AG08396 (cell line): ENCODE measurements at regions not wholly inside any gene's neighbourhood (a gene's known extent, or its start where the extent isn't known, plus 50 kb on each side); places are given as distances from the start of the nearest gene placed in this dataset.
"Not testable (repeated sequence)": the region's sequence is repeated elsewhere in the genome, so short reads cannot be mapped to it uniquely, and the experiment has no call there.

Source experiments
- DNase-seq: peaks from one replicate; pipeline ENCODE4 v3.0.0; 2012; ENCODE audit warnings: low spot score, mixed read lengths

DNA sequence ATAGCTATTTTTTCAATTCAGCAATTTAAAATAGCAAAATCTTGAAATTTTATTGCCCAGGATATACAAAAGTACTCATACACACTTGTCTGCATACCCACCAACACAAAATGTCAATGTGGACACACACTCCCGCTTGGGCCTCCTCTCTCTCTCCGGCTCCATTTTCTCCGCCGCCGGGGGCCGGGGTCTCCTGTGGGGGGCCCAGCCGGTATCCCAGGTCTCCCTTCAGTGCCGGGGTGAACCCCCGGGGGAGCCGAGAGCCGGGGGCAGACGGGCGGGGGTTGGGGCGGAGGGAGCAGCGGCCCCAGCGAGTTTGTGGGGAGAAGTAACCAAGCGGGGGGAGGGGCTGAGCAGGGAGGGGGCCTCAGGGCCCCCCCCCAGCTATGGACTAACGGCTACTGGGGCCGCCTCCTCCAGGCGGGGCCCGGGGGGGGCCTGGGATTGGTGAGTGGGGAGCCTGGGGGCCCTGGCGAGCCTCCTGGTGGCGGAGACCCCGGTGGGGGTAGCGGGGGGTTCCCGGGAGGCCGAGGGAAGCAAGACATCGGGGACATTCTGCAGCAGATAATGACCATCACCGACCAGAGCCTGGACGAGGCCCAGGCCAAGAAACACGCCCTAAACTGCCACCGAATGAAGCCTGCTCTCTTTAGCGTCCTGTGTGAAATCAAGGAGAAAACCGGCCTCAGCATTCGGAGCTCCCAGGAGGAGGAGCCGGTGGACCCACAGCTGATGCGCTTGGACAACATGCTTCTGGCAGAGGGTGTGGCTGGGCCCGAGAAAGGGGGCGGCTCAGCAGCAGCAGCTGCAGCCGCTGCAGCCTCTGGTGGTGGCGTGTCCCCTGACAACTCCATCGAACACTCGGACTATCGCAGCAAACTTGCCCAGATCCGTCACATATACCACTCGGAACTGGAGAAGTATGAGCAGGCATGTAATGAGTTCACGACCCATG is 56.6 kb downstream of the CHST2 start:
- not testable (repeated sequence) for DNase-seq

DNA sequence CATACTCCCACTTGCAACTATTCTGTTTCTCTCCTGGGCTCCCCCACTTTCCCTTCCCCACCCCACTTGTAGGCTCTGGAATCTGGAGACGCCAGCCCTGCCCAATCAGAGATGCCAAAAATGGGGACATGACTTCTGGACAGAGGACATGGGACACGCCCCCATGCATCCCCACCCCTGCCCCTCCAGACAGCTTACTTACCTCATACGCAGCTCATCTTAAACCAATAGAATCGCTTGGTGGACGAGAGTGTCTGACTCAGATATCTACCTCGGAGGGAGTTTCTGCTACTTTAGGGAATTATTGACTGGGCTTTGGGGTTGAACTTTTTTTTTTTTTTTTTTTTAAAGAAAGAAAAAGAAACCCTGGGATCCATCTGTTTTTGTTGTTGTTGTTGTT is 58.4 kb downstream of the CHST2 start:
- DNase-seq = not testable (repeated sequence)

DNA sequence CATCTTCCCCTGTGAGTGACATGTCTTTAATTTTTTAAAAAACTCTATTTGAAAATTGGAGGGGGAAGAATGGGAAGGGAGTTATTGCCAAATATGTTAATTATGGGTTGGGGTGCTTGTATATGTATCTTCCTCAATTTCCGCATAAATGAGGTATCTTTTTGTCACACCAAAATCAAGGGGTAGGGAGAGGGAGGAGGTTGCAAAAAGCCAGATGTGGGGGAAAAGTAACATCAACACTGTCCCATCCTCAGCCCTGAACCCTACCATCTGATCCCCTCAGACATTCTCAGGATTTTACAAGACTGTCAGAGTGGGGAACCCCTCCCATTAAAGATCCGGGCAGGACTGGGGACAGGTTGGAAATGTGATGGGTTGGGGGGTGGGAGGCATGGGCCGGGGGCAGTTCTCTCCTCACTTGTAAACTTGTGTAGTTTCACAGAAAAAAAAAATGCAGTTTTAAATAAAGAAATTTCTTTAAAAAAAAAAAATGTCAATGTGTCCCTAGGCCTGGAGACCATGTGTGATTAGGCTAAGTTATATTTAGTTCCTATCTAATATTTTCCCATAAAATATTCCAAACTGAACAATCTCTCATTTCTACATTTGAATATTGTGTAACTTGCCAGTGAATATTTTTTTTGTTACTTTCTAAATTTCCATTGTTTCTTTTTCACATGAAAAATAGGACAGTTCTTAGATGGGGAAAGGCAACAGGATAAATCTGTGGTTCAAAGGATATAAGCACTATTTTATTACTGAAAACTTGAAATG is 59.4 kb downstream of the CHST2 start:
- not testable (repeated sequence) for DNase-seq

GRCh38 chr3:143179603-143180002 is 60.0 kb downstream of the CHST2 start:
- DNase-seq = no peak

DNA sequence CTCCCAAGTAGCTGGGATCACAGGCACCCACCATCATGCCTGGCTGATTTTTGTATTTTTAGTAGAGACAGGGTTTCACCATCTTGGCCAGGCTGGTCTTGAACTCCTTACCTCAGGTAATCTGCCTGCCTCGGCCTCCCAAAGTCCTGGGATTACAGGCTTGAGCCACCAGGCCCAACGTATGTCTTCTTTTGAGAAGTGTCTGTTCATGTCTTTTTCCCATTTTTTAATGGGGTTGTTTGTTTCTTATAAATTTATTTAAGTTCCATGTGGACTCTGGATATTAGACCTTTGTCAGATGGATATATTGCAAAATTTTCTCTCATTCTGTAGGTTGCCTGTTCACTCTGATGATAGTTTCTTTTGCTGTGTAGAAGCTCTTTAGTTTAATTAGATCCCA is 61.3 kb downstream of the CHST2 start:
- not testable (repeated sequence) for DNase-seq

- DNase-seq = not testable (repeated sequence)
Observed at GRCh38 chr3:143181977-143182376, 62.4 kb downstream of the CHST2 start.

GRCh38 chr3:143182866-143183664 is 63.5 kb downstream of the CHST2 start:
- no peak for DNase-seq

DNA sequence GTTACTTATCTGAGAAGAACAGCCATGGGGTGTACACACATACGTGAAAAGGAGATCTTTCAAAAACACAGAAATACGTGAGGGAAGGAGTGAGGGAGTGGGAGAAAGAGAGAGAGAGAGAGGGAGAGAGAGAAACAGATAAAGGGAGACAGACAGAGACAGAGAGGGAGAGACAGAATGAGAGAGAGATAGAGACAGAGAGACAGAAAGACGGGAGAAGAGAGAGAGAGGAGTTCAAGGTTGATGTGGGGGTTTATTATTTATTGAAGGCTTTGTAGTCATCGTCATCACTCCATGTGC is 64.0 kb downstream of the CHST2 start:
- no peak for DNase-seq

DNA sequence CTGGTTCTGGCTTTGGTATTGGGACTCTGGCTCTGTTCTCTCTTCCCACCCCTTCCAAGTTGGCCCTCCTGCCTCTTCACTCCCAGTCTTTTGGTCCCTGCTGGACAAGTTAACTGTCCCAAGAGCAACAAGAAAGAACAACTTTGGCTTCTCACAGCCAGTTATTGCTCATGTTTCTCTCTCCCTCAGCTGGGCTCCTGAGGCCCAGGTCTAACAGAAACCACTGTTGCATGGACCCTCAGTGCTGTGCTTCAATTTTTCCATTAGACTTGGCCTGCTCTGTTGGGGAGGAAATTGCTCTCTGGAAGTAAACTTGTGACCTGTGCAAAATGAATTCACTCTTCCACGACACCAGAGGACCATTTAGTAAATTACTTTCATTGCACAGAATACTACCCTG is 64.5 kb downstream of the CHST2 start:
- no peak for DNase-seq

DNA sequence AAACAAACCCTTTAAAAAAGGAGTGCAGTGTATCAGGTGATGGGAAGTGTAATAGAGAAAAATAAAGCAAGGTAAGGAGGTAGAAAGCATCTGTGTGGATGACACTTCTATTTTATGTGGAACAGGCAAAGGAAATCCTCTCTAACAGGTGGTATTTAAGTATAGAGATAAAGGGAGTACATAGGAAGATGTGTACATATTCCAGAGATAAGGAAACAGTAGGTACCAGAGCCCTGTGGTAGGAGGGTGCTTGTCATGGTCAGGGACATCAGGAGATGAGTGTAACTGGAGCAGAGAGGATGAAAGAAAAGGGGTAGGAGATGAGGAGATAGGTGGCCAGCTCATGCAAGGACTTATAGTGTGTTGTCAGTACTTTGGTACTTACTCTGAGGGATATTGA is 65.8 kb downstream of the CHST2 start:
- DNase-seq = no peak

GRCh38 chr3:143187111-143187510 is 67.5 kb downstream of the CHST2 start:
- DNase-seq = no peak

DNA sequence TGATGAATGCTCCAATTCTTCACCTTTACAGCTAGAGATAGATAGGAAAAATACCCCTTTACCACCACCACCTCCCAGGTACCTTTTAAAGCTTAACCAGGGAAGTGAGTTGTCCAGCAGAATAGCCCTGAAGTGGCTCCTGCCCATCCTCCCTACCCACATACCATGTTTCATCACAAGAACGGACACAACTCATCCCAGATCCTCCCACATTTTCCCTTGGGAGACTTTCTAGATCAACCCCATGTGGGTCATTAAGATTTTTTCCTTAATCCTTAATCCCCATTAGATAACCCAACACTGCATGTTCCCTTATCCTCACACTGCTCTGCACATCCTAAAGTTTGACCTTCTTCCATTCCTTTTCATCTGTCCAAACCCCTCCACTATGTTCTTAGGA is 69.3 kb downstream of the CHST2 start:
- DNase-seq = no peak

DNA sequence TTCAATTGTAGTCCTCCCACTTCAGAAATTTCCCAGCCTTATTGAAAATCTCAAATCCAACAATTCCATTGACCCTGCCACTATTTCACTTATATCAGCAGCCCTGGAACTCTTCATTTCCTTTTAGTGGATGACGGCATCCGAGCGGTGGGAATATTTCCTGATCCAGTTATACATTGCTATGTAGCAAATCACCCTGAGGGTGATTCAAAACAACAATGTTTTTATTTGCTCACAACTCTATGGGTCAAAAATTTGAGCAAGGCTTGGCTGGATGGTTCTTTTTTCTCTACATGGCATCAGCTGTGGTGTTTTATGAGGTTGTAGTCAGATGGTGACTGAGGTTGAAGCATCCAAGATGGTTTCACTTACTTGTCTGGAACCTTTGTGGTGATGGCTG is 70.5 kb downstream of the CHST2 start:
- no peak for DNase-seq

DNA sequence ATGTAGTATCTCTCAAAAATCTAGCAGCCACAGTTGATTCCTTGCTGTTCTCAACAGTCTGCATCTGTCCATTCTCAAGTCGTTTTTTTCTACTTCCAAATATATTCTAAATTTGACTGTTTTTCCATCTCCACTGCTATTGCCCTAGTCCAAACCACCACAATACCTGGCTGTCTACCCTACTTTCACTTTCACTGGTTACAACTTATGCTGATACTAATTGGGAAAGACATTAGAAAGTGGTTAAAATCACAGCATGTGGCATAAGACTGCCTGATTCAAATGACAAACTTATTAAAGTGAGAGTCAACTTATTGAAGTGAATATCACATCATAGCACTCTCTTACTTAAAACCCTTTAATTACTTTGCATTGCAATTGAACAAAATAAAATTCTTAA is 72.6 kb downstream of the CHST2 start:
- no peak for DNase-seq

DNA sequence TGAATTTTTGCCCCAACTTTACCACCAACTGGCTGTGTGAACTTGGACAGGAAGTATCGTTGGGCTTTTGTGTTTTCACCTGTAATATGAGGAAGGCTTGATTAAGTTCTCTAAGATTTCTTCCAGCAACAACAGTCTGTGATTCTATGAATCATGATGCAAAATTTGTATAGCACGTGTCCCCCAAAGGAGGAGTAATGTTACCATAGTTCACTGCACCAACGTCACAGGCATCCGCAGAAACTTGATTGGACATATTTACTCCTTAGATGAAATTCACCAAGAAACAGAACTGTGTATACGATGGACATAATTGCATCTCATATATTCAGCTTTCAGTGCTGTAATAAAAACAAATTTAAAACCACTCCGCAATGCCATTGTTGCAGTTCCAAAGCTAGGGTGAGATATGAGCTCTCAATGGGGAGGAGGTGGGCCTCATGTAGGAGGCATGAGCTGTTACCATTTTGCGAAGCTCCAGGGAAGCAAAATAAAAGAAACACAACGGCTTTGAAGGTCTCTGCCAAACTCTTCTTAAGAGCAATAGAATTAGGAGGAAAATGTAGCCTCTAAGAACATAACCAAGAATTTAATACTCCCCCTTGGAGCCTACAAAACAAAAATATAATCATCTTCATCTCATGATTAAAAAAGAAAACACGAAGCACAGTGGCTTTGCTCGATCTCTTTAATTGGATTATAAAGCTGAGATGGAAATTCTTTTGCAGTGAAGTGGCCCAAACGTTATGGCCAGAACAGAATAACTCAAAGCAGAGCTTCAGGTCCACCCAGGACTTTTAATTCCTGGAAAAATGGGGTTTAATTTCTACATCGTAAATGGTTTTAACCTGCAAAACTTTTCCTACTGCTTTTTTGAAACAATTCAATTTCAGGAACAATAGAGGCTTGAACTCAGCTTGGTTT is 80.7 kb downstream of the CHST2 start:
- DNase-seq = no peak

- DNase-seq = no peak
Observed at GRCh38 chr3:143201045-143201444, 81.5 kb downstream of the CHST2 start.

GRCh38 chr3:143201870-143202752 is 82.5 kb downstream of the CHST2 start:
- DNase-seq = no peak

- DNase-seq = no peak
Observed at GRCh38 chr3:143203142-143203541, 83.6 kb downstream of the CHST2 start.

DNA sequence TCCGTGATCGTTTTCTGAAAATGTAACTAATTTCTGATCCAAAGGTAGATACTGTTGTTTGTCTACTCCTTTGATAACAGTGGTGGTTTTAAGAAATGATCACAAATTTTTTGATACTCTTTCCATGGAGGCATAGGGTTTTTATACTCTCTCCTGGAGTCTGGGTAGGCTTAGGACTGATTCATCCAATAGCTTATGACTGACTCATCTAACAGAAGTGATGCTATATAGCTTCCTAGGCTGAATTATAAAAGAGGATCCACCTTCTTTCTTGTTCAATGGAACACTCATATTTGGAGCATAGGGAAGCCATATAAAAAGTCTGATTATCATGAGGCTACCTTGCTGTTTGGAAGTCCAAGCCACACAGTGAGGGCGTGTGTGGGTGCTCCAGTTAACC is 84.3 kb downstream of the CHST2 start:
- peak; percentile 25 for DNase-seq

GRCh38 chr3:143206955-143207337 is 87.4 kb downstream of the CHST2 start:
- no peak for DNase-seq
